Body of pancreas (tissue), 4 donors: ENCODE measurements at regions not wholly inside any gene's neighbourhood (a gene's known extent, or its start where the extent isn't known, plus 50 kb on each side); places are given as distances from the start of the nearest gene placed in this dataset.

Source experiments
- CTCF ChIP-seq, 7 experiments: fragments of 450-650 bp in 4 of 7; fragments of 200-600 bp in 3 of 7; sonication (generic) in 3 of 7; IDR thresholded peaks; one replicate each; pipeline ENCODE4 v1.5.1; 2016 to 2019; ENCODE audit warnings: antibody characterized with exemption in 7 of 7
- POLR2A ChIP-seq, 3 donors: fragments of 450-650 bp; IDR thresholded peaks; one replicate each; pipeline ENCODE4 v1.6.1; 2016; ENCODE audit warnings: antibody characterized with exemption in 3 of 3, mild to moderate bottlenecking in 2 of 3

DNA sequence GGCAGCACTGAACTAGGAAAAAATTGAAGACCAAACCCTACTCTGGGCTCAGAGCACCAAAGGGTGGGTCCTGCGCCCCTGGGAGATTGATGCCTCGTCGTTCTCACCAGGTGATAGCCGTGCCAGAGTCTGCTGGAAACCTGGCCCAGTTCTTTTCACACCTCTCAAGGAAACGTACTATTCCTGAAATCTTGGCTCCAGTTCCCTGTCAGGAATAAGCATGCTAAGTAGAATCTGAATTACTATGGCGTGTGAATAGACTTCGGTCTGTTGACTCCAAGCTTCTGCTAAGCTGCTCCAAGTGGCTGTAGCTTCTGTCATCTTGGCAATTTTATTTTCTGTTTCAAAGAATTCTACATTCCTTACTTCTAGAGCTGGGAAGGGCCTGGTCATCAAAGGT, 75.4 kb downstream of the MARCHF4 start:
- no peak for TF ChIP-seq CTCF (IDR thresholded peaks at IDR 0.05)
- TF ChIP-seq POLR2A (IDR thresholded peaks at IDR 0.05): no peak
